IPS DF 6.9 (cell line): ENCODE measurements at regions not wholly inside any gene's neighbourhood (a gene's known extent, or its start where the extent isn't known, plus 50 kb on each side); places are given as distances from the start of the nearest gene placed in this dataset.

Source experiments
- DNase-seq: peaks from one replicate; pipeline ENCODE4 v3.0.0-alpha.2; 2013; ENCODE audit warnings: low read depth, low spot score
- H3K27ac ChIP-seq: one replicate; pipeline ENCODE4 v1.5.1; 2013; ENCODE audit warnings: low read length, control low read depth
- H3K27me3 ChIP-seq: 2 replicates; pipeline ENCODE4 v1.6.1; 2013; ENCODE audit warnings: mild to moderate bottlenecking, low read length; ENCODE audit not compliant: control insufficient read depth, insufficient read depth
- H3K36me3 ChIP-seq: 2 replicates; pipeline ENCODE4 v1.6.1; 2013; ENCODE audit warnings: low read length; ENCODE audit not compliant: control insufficient read depth, insufficient read depth
- H3K4me1 ChIP-seq: 2 replicates; pipeline ENCODE4 v1.6.1; 2013; ENCODE audit warnings: low read length; ENCODE audit not compliant: control insufficient read depth, insufficient read depth
- H3K4me3 ChIP-seq: 2 replicates; pipeline ENCODE4 v1.5.1; 2013; ENCODE audit warnings: mild to moderate bottlenecking, low read length
- H3K9me3 ChIP-seq: 2 replicates; pipeline ENCODE4 v1.6.1; 2013; ENCODE audit warnings: low read length, inconsistent platforms; ENCODE audit not compliant: control insufficient read depth, insufficient read depth
- WGBS: extraction: QIAGEN DNeasy Blood & Tissue Kit; methylation state at CpG from one replicate; pipeline ENCODE4 v1.1.7; 2013; ENCODE audit warnings: mixed read lengths, missing lambda C conversion rate; ENCODE audit not compliant: insufficient read length, insufficient coverage; 5-methylcytosine and 5-hydroxymethylcytosine counted together

GRCh38 chr5:92594031-92594430 is 987.0 kb downstream of the NR2F1-AS1 start:
- no peak for DNase-seq
- Histone ChIP-seq H3K27me3 (no peaks in the 10 kb centered on the region), H3K27ac (no peak overlapping the region), H3K36me3 (no peaks in the 10 kb centered on the region), H3K9me3 (no peaks in the 10 kb centered on the region), H3K4me3 (no peak overlapping the region), H3K4me1 (no peaks in the 10 kb centered on the region)

GRCh38 chr5:92588876-92589275 is 992.1 kb downstream of the NR2F1-AS1 start:
- H3K27ac ChIP-seq: no peak overlapping the region
- no peaks in the 10 kb centered on the region for H3K27me3 ChIP-seq
- no CpG with 5 or more reads among the region's 1 CpG for WGBS
- no peak for DNase-seq
- H3K4me3 ChIP-seq: no peak overlapping the region
- H3K4me1 ChIP-seq: no peaks in the 10 kb centered on the region
- no peaks in the 10 kb centered on the region for H3K9me3 ChIP-seq
- H3K36me3 ChIP-seq: no peaks in the 10 kb centered on the region

- H3K4me3 ChIP-seq: no peak overlapping the region
- H3K27me3 ChIP-seq: no peaks in the 10 kb centered on the region
- no peak overlapping the region for H3K27ac ChIP-seq
- no peaks in the 10 kb centered on the region for H3K4me1 ChIP-seq
- no peak for DNase-seq
- H3K36me3 ChIP-seq: no peaks in the 10 kb centered on the region
- no CpG with 5 or more reads among the region's 3 CpGs for WGBS
- H3K9me3 ChIP-seq: no peaks in the 10 kb centered on the region
These were observed 999.3 kb downstream of the NR2F1-AS1 start for GRCh38 chr5:92581690-92582089.

GRCh38 chr5:92581249-92581648 is 999.8 kb downstream of the NR2F1-AS1 start:
- Histone ChIP-seq H3K27me3 (no peaks in the 10 kb centered on the region), H3K4me1 (no peaks in the 10 kb centered on the region), H3K4me3 (no peak overlapping the region), H3K36me3 (no peaks in the 10 kb centered on the region), H3K27ac (no peak overlapping the region), H3K9me3 (no peaks in the 10 kb centered on the region)
- DNase-seq: no peak

GRCh38 chr5:92580814-92581213 is 1000.2 kb downstream of the NR2F1-AS1 start:
- Histone ChIP-seq H3K4me3 (no peak overlapping the region), H3K36me3 (no peaks in the 10 kb centered on the region), H3K4me1 (no peaks in the 10 kb centered on the region), H3K9me3 (no peaks in the 10 kb centered on the region), H3K27ac (no peak overlapping the region), H3K27me3 (no peaks in the 10 kb centered on the region)
- DNase-seq: no peak
- no CpG with 5 or more reads among the region's 2 CpGs for WGBS

- WGBS: no CpG with 5 or more reads among the region's 3 CpGs
- Histone ChIP-seq H3K4me1 (no peaks in the 10 kb centered on the region), H3K27me3 (no peaks in the 10 kb centered on the region), H3K9me3 (no peaks in the 10 kb centered on the region), H3K27ac (no peak overlapping the region), H3K4me3 (no peak overlapping the region), H3K36me3 (no peaks in the 10 kb centered on the region)
- DNase-seq: no peak
These were observed 1007.0 kb downstream of the NR2F1-AS1 start for GRCh38 chr5:92574023-92574422.

GRCh38 chr5:92568522-92568921 is 1012.5 kb downstream of the NR2F1-AS1 start:
- no CpG with 5 or more reads among the region's 2 CpGs for WGBS
- Histone ChIP-seq H3K27me3 (no peaks in the 10 kb centered on the region), H3K27ac (no peak overlapping the region), H3K9me3 (no peaks in the 10 kb centered on the region), H3K4me1 (no peaks in the 10 kb centered on the region), H3K36me3 (no peaks in the 10 kb centered on the region), H3K4me3 (no peak overlapping the region)
- DNase-seq: no peak

GRCh38 chr5:92567831-92568450 is 1013.1 kb downstream of the NR2F1-AS1 start:
- H3K27ac ChIP-seq: no peak overlapping the region
- H3K4me3 ChIP-seq: no peak overlapping the region
- no peaks in the 10 kb centered on the region for H3K9me3 ChIP-seq
- no peaks in the 10 kb centered on the region for H3K36me3 ChIP-seq
- no peak for DNase-seq
- H3K27me3 ChIP-seq: no peaks in the 10 kb centered on the region
- WGBS: no CpG with 5 or more reads among the region's 3 CpGs
- no peaks in the 10 kb centered on the region for H3K4me1 ChIP-seq

- no peaks in the 10 kb centered on the region for H3K9me3 ChIP-seq
- H3K4me3 ChIP-seq: no peak overlapping the region
- no peaks in the 10 kb centered on the region for H3K36me3 ChIP-seq
- no peak overlapping the region for H3K27ac ChIP-seq
- no CpG with 5 or more reads among the region's 3 CpGs for WGBS
- H3K4me1 ChIP-seq: no peaks in the 10 kb centered on the region
- no peak for DNase-seq
- H3K27me3 ChIP-seq: no peaks in the 10 kb centered on the region
These were observed 1014.8 kb downstream of the NR2F1-AS1 start for GRCh38 chr5:92566113-92566786.

- no peaks in the 10 kb centered on the region for H3K4me1 ChIP-seq
- no peaks in the 10 kb centered on the region for H3K9me3 ChIP-seq
- H3K27ac ChIP-seq: no peak overlapping the region
- H3K36me3 ChIP-seq: no peaks in the 10 kb centered on the region
- H3K4me3 ChIP-seq: no peak overlapping the region
- H3K27me3 ChIP-seq: no peaks in the 10 kb centered on the region
- no CpG with 5 or more reads among the region's 3 CpGs for WGBS
- no peak for DNase-seq
These were observed 1015.3 kb downstream of the NR2F1-AS1 start for GRCh38 chr5:92565673-92566072.

GRCh38 chr5:92562065-92562464 is 1019.0 kb downstream of the NR2F1-AS1 start:
- Histone ChIP-seq H3K4me1 (no peaks in the 10 kb centered on the region), H3K27me3 (no peaks in the 10 kb centered on the region), H3K9me3 (no peaks in the 10 kb centered on the region), H3K36me3 (no peaks in the 10 kb centered on the region), H3K27ac (no peak overlapping the region), H3K4me3 (no peak overlapping the region)
- no peak for DNase-seq
